ENCODE measurements at regions not wholly inside any gene's neighbourhood (a gene's known extent, or its start where the extent isn't known, plus 50 kb on each side); places are given as distances from the start of the nearest gene placed in this dataset.

DNA sequence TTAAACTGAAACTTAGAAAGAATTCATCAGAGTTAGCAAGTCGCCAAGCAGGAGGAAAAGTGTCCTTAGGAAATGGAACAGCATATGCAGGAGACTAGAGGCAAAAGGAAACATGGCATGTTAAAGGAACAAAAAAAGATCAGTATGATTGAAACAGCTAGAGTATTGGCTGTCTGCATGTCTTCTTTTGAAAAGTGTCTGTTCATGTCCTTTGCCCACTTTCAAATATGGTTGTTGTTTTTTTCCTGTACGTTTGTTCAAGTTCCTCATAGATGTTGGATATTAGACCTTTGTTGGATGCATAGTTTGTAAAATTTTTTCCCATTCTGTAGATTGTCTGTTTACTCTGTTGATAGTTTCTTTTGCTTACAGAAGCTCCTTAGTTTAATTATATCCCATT, 161.6 kb downstream of the NR4A2 start:
- TF ChIP-seq CTCF (conservative IDR thresholded peaks at IDR 0.05), result no peak
- no peak for TF ChIP-seq ZFX (IDR thresholded peaks at IDR 0.05)
- no peak overlapping the region for H3K27ac ChIP-seq

GRCh38 chr2:156165742-156166141, 166.8 kb downstream of the NR4A2 start:
- TF ChIP-seq ZFX (IDR thresholded peaks at IDR 0.05), result no peak
- no peak for TF ChIP-seq CTCF (conservative IDR thresholded peaks at IDR 0.05)
- H3K27ac ChIP-seq, result no peak overlapping the region

DNA sequence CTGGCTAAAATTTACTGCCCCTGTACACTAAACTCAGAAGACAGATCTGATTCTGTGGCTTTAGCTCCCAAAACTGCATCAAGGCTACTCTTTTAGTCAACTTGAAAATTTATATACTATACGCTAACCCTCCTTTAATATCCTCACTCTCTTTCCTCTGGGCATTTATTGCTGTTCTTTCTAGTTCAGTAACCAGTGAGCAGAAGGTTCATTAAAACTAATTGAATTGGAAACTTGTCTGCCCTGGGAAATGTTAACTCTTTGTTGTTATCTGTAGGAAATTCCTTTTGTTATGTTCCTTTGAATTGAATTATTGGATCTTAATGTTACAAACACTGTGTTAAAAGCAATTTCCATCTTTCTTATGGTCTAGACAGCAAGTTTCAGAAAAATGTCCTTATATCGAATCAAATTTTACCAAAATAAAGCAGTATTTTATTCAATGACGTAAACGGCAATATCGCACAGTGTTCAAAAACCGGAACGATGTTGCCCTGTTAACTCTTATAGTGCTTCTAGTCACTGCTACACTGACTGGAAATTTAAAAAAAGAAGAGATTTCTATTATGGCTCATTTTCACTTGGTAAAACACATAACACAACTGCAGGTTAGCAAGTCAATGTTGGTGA, 168.3 kb downstream of the NR4A2 start:
- no peak overlapping the region for H3K27ac ChIP-seq
- TF ChIP-seq CTCF (conservative IDR thresholded peaks at IDR 0.05) (no peak), ZFX (IDR thresholded peaks at IDR 0.05) (no peak)

DNA sequence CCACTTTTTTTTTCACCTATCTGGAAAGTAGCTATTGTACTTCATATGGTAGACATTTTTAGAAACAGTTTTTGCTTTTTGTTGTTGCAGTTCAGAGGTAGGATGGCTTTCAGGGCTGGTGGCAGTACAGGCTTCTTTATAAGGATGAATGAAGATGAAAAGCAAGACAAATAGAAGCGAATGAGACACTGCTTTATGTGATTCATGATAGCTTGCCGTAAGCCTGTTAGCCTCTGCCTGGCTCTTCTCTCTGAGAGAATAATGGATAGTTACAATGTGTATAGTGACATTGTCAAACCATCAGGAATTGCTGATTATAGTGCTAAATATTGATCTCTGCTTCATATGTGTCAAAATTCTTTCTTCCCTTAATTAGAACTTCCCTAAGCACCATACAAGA, 173.7 kb downstream of the NR4A2 start:
- TF ChIP-seq CTCF (conservative IDR thresholded peaks at IDR 0.05) (no peak), ZFX (IDR thresholded peaks at IDR 0.05) (no peak)
- H3K27ac ChIP-seq, result no peak overlapping the region

- no peak overlapping the region for H3K27ac ChIP-seq
- TF ChIP-seq CTCF (conservative IDR thresholded peaks at IDR 0.05), result no peak
- TF ChIP-seq ZFX (IDR thresholded peaks at IDR 0.05), result no peak
Observed at GRCh38 chr2:156157670-156158069, 174.9 kb downstream of the NR4A2 start.

DNA sequence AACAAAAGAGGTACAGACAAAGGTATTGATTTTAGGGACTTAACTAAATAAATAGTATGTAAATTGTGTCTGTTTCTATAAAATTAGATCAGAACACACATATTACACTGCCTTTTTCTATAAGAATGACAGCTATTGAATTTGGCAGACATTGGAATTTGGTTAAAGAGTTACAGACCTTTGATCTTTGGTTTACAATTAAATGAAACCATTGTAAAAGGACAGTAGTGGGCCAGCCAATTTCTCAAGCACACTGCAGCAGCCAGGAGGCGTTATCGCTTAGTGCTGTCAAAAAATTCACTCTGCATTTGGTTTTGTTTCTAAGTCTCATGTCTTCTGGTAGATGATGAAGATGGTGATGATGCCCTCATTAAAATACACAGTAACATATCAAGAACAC, 175.9 kb downstream of the NR4A2 start:
- H3K27ac ChIP-seq, result no peak overlapping the region
- TF ChIP-seq CTCF (conservative IDR thresholded peaks at IDR 0.05) (no peak; the same call in none of the 2 replicates), ZFX (IDR thresholded peaks at IDR 0.05) (no peak)

- no peak overlapping the region for H3K27ac ChIP-seq
- TF ChIP-seq CTCF (conservative IDR thresholded peaks at IDR 0.05) (no peak), ZFX (IDR thresholded peaks at IDR 0.05) (no peak)
Observed at GRCh38 chr2:156155319-156155718, 177.2 kb downstream of the NR4A2 start.

All from C4-2B (cell line).